ENCODE measurements at regions not wholly inside any gene's neighbourhood (a gene's known extent, or its start where the extent isn't known, plus 50 kb on each side); places are given as distances from the start of the nearest gene placed in this dataset.
"Not testable (repeated sequence)": the region's sequence is repeated elsewhere in the genome, so short reads cannot be mapped to it uniquely, and the experiment has no call there.

GRCh38 chr12:131266591-131267467, 313.1 kb downstream of the ADGRD1 start:
- TF ChIP-seq CTCF (IDR thresholded peaks at IDR 0.05; ENCODE audit: insufficient read depth, low read length, severe bottlenecking) = no peak
- peak; percentile 46 for DNase-seq (ENCODE audit: low read depth)
- Histone ChIP-seq H3K36me3 (ENCODE audit: control insufficient read depth, insufficient read depth, low read length) (no peaks in the 10 kb centered on the region), H3K4me3 (ENCODE audit: low read depth, low read length) (no peak overlapping the region), H3K27me3 (ENCODE audit: control insufficient read depth, insufficient read depth, low read length) (no peaks in the 10 kb centered on the region)
- FAIRE-seq = no peak

- DNase-seq (ENCODE audit: low read depth) (no peak), FAIRE-seq (no peak)
- no peak for TF ChIP-seq CTCF (IDR thresholded peaks at IDR 0.05; ENCODE audit: insufficient read depth, low read length, severe bottlenecking)
- Histone ChIP-seq H3K36me3 (ENCODE audit: control insufficient read depth, insufficient read depth, low read length) (no peaks in the 10 kb centered on the region), H3K4me3 (ENCODE audit: low read depth, low read length) (no peak overlapping the region), H3K27me3 (ENCODE audit: control insufficient read depth, insufficient read depth, low read length) (no peaks in the 10 kb centered on the region)
These were observed 313.9 kb downstream of the ADGRD1 start for GRCh38 chr12:131267576-131267975.

- H3K4me3 ChIP-seq (ENCODE audit: low read depth, low read length); H3K27me3 ChIP-seq (ENCODE audit: control insufficient read depth, insufficient read depth, low read length); H3K36me3 ChIP-seq (ENCODE audit: control insufficient read depth, insufficient read depth, low read length): not testable (repeated sequence)
- DNase-seq (ENCODE audit: low read depth) (peak; percentile 2), FAIRE-seq (peak; percentile 98)
These were observed 314.4 kb downstream of the ADGRD1 start for GRCh38 chr12:131268123-131268522.

- peak; percentile 68 for FAIRE-seq
- H3K27me3 ChIP-seq (ENCODE audit: control insufficient read depth, insufficient read depth, low read length); DNase-seq (ENCODE audit: low read depth); H3K36me3 ChIP-seq (ENCODE audit: control insufficient read depth, insufficient read depth, low read length); H3K4me3 ChIP-seq (ENCODE audit: low read depth, low read length): not testable (repeated sequence)
These were observed 314.9 kb downstream of the ADGRD1 start for GRCh38 chr12:131268571-131268970.

GRCh38 chr12:131269551-131269950, 315.8 kb downstream of the ADGRD1 start:
- TF ChIP-seq CTCF (IDR thresholded peaks at IDR 0.05; ENCODE audit: insufficient read depth, low read length, severe bottlenecking) = no peak
- no peaks in the 10 kb centered on the region for H3K27me3 ChIP-seq (ENCODE audit: control insufficient read depth, insufficient read depth, low read length)
- FAIRE-seq = no peak

GRCh38 chr12:131269977-131270376, 316.3 kb downstream of the ADGRD1 start:
- not testable (repeated sequence) for DNase-seq (ENCODE audit: low read depth); H3K36me3 ChIP-seq (ENCODE audit: control insufficient read depth, insufficient read depth, low read length); H3K4me3 ChIP-seq (ENCODE audit: low read depth, low read length); H3K27me3 ChIP-seq (ENCODE audit: control insufficient read depth, insufficient read depth, low read length)
- FAIRE-seq = peak; percentile 100

More at GRCh38 chr12:131269551-131269950, 315.8 kb downstream of the ADGRD1 start:
- no peak for DNase-seq (ENCODE audit: low read depth)
- Histone ChIP-seq H3K36me3 (ENCODE audit: control insufficient read depth, insufficient read depth, low read length) (no peaks in the 10 kb centered on the region), H3K4me3 (ENCODE audit: low read depth, low read length) (no peak overlapping the region)

- Histone ChIP-seq H3K4me3 (ENCODE audit: low read depth, low read length) (no peak overlapping the region), H3K27me3 (ENCODE audit: control insufficient read depth, insufficient read depth, low read length) (no peaks in the 10 kb centered on the region), H3K36me3 (ENCODE audit: control insufficient read depth, insufficient read depth, low read length) (no peaks in the 10 kb centered on the region)
- peak; percentile 13 for FAIRE-seq
- TF ChIP-seq CTCF (IDR thresholded peaks at IDR 0.05; ENCODE audit: insufficient read depth, low read length, severe bottlenecking) = no peak
- no peak for DNase-seq (ENCODE audit: low read depth)
These were observed 318.0 kb downstream of the ADGRD1 start for GRCh38 chr12:131271724-131272123.

- H3K4me3 ChIP-seq (ENCODE audit: low read depth, low read length); FAIRE-seq; DNase-seq (ENCODE audit: low read depth); H3K27me3 ChIP-seq (ENCODE audit: control insufficient read depth, insufficient read depth, low read length); H3K36me3 ChIP-seq (ENCODE audit: control insufficient read depth, insufficient read depth, low read length): not testable (repeated sequence)
These were observed 318.6 kb downstream of the ADGRD1 start for GRCh38 chr12:131272283-131272814.
